Endodermal cell (in vitro differentiated cells): ENCODE measurements at regions not wholly inside any gene's neighbourhood (a gene's known extent, or its start where the extent isn't known, plus 50 kb on each side); places are given as distances from the start of the nearest gene placed in this dataset.

Experiments used
- DNase-seq: peaks from one replicate; pipeline ENCODE4 v3.0.0-alpha.2; 2017
- H3K27ac ChIP-seq: 2 replicates; pipeline ENCODE4 v1.5.1; 2013; ENCODE audit warnings: mild to moderate bottlenecking, low read depth, low read length, moderate library complexity
- H3K27me3 ChIP-seq: 2 replicates; pipeline ENCODE4 v1.6.1; 2013; ENCODE audit warnings: mild to moderate bottlenecking, low read length, moderate library complexity; ENCODE audit not compliant: insufficient read depth, control insufficient read depth, poor library complexity, severe bottlenecking
- H3K36me3 ChIP-seq: 2 replicates; pipeline ENCODE4 v1.7.0; 2013; ENCODE audit warnings: mild to moderate bottlenecking, low read length, moderate library complexity; ENCODE audit not compliant: control insufficient read depth, insufficient read depth
- H3K4me1 ChIP-seq: one replicate; pipeline ENCODE4 v1.7.0; 2013; ENCODE audit warnings: low read length; ENCODE audit not compliant: control insufficient read depth, insufficient read depth
- H3K4me3 ChIP-seq: 2 replicates; pipeline ENCODE4 v1.5.1; 2013; ENCODE audit warnings: mild to moderate bottlenecking, low read length, moderate library complexity
- H3K9ac ChIP-seq: 2 replicates; pipeline ENCODE4 v1.6.1; 2013; ENCODE audit warnings: mild to moderate bottlenecking, low read length, moderate library complexity; ENCODE audit not compliant: poor library complexity, severe bottlenecking; ENCODE audit errors: extremely low read depth
- H3K9me3 ChIP-seq: 2 replicates; pipeline ENCODE4 v1.6.1; 2013; ENCODE audit warnings: mild to moderate bottlenecking, low read length, moderate library complexity; ENCODE audit not compliant: control insufficient read depth
- H3K27ac Mint-ChIP-seq: 2 replicates; pipeline ENCODE4 v1.8.0; 2020; ENCODE audit warnings: mixed read lengths
- H3K27me3 Mint-ChIP-seq: 2 replicates; pipeline ENCODE4 v1.8.0; 2021; ENCODE audit warnings: mild to moderate bottlenecking, mixed read lengths; ENCODE audit not compliant: insufficient read depth
- H3K36me3 Mint-ChIP-seq: 2 replicates; pipeline ENCODE4 v1.8.0; 2020; ENCODE audit warnings: low read depth, mixed read lengths
- H3K4me1 Mint-ChIP-seq: 2 replicates; pipeline ENCODE4 v1.8.0; 2020; ENCODE audit warnings: mixed read lengths
- H3K4me3 Mint-ChIP-seq: 2 replicates; pipeline ENCODE4 v1.8.0; 2020; ENCODE audit warnings: mild to moderate bottlenecking, moderate library complexity, mixed read lengths
- H3K9me3 Mint-ChIP-seq: 2 replicates; pipeline ENCODE4 v1.8.0; 2020; ENCODE audit warnings: mild to moderate bottlenecking, mixed read lengths
- WGBS, 2 experiments: methylation state at CpG; one replicate each; pipeline versions ENCODE4 v1.1.5 to v1.1.7; 2013; ENCODE audit warnings: missing lambda C conversion rate in 2 of 2, mixed read lengths in 1 of 2; ENCODE audit not compliant: insufficient coverage in 1 of 2, insufficient read length in 1 of 2; 5-methylcytosine and 5-hydroxymethylcytosine counted together
- TF ChIP-seq, protein P1 (sequence below): fragments of 200-600 bp; sonication (generic); conservative IDR thresholded peaks from 2 replicates; pipeline ENCODE4 v1.5.0; 2021; ENCODE audit warnings: antibody characterized with exemption, mild to moderate bottlenecking

DNA sequence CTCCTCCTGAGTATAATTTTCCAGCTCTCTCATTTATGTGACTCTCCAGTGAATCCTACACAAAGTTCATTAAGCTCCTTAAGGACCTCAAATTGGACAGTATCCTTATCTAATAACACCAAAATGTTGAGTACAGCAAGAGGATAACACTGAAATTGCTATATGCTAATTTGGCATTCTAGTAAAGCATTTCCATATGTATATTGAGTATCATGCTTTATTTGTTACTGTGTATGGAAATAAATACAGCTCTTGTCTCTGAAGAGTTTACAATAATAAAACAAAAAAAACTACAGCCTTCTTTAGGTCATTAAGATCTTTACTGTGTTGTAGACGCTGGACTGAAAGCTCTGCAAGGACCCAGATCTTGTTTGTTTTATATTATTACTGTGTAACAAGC, 1341.3 kb downstream of the ROBO1 start:
- Histone ChIP-seq H3K36me3 (no peaks in the 10 kb centered on the region), H3K9me3 (peaks cover 6% of the 10 kb centered on the region), H3K4me1 (no peaks in the 10 kb centered on the region), H3K4me3 (no peak overlapping the region), H3K27ac (no peak overlapping the region), H3K27me3 (no peaks in the 10 kb centered on the region), H3K9ac (no peak overlapping the region)
- H3K4me3 Mint-ChIP-seq = no peak overlapping the region
- TF ChIP-seq, protein P1, sequence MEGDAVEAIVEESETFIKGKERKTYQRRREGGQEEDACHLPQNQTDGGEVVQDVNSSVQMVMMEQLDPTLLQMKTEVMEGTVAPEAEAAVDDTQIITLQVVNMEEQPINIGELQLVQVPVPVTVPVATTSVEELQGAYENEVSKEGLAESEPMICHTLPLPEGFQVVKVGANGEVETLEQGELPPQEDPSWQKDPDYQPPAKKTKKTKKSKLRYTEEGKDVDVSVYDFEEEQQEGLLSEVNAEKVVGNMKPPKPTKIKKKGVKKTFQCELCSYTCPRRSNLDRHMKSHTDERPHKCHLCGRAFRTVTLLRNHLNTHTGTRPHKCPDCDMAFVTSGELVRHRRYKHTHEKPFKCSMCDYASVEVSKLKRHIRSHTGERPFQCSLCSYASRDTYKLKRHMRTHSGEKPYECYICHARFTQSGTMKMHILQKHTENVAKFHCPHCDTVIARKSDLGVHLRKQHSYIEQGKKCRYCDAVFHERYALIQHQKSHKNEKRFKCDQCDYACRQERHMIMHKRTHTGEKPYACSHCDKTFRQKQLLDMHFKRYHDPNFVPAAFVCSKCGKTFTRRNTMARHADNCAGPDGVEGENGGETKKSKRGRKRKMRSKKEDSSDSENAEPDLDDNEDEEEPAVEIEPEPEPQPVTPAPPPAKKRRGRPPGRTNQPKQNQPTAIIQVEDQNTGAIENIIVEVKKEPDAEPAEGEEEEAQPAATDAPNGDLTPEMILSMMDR = no peak
- no peak for DNase-seq
- H3K36me3 Mint-ChIP-seq = no peaks in the 10 kb centered on the region
- no peak overlapping the region for H3K27ac Mint-ChIP-seq
- H3K4me1 Mint-ChIP-seq = no peaks in the 10 kb centered on the region
- peaks cover 4% of the 10 kb centered on the region for H3K9me3 Mint-ChIP-seq
- WGBS, 2 experiments = no CpG with 5 or more reads among the region's 1 CpG
- no peaks in the 10 kb centered on the region for H3K27me3 Mint-ChIP-seq

DNA sequence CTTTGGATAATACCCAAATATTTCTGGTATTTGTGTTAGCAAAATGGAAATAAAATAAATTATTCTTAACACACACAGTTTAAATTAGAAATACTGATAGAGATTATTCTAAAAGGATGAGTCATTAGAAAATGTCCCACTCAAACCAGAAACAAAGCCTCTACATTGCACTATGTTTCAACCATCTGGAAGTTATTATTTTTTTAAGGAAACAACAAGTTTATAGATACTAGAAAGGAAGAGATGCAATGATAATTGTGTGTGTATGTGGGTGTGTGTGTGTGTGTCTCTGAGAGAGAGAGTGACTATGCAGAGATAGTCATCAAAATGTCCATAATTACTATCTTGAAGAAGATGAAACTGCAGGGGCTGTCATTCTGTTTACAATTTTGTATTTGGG, 1340.5 kb downstream of the ROBO1 start:
- DNase-seq = no peak
- Mint-ChIP-seq H3K36me3 (no peaks in the 10 kb centered on the region), H3K9me3 (peaks cover 4% of the 10 kb centered on the region), H3K27me3 (no peaks in the 10 kb centered on the region), H3K4me3 (no peak overlapping the region), H3K27ac (no peak overlapping the region), H3K4me1 (no peaks in the 10 kb centered on the region)
- TF ChIP-seq, protein P1 = no peak
- H3K36me3 ChIP-seq = no peaks in the 10 kb centered on the region
- H3K27ac ChIP-seq = no peak overlapping the region
- peaks cover 6% of the 10 kb centered on the region for H3K9me3 ChIP-seq
- H3K4me3 ChIP-seq = no peak overlapping the region
- H3K9ac ChIP-seq = no peak overlapping the region
- H3K27me3 ChIP-seq = no peaks in the 10 kb centered on the region
- no peaks in the 10 kb centered on the region for H3K4me1 ChIP-seq

DNA sequence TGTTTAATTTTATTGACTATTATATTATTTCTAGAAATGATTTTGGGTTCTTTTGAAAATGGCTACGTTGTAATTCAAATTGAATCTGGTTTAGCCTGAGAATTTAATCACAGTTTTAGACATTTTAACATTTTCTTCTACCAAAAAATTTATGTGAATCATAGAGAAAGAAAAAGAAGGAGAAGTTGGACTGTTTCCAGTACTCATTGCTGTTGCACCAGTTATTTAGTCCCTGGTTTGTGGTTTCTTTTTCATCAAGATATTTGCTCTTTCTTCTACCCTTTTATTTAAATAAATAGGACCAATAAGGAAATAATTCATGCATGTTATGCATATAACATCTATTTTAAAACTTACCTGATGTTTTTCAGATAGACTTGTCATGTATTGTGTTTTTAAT, 1337.1 kb downstream of the ROBO1 start:
- Mint-ChIP-seq H3K27me3 (no peaks in the 10 kb centered on the region), H3K4me1 (no peaks in the 10 kb centered on the region), H3K36me3 (no peaks in the 10 kb centered on the region), H3K4me3 (no peak overlapping the region), H3K27ac (no peak overlapping the region), H3K9me3 (peaks cover 4% of the 10 kb centered on the region)
- H3K27ac ChIP-seq = no peak overlapping the region
- H3K27me3 ChIP-seq = no peaks in the 10 kb centered on the region
- TF ChIP-seq, protein P1 = no peak
- H3K9ac ChIP-seq = no peak overlapping the region
- H3K4me1 ChIP-seq = no peaks in the 10 kb centered on the region
- no peaks in the 10 kb centered on the region for H3K36me3 ChIP-seq
- H3K4me3 ChIP-seq = no peak overlapping the region
- peaks cover 6% of the 10 kb centered on the region for H3K9me3 ChIP-seq
- DNase-seq = no peak
- no CpG with 5 or more reads among the region's 1 CpG for WGBS, 2 experiments
